ENCODE measurements at regions not wholly inside any gene's neighbourhood (a gene's known extent, or its start where the extent isn't known, plus 50 kb on each side); places are given as distances from the start of the nearest gene placed in this dataset.
A peak's percentile ranks its signal among the peaks of the same experiment; 100 is the strongest.

DNA sequence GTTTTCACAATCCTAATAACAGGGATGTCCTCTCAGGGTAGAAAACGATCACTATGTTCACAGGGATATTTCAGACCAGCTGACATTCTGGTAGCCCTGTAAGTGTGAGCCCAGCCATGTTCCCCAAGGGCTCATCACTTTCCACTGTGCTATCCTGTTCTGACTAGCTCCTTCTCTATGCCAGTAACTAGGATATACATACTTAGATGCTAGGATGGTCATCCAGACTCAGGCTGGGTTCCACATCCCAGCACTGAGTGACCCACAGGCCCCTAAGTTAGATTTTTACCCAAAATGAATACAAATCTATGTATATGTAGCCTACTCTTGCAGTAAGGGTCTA lies 83.0 kb downstream of the CD164 start:
- Mint-ChIP-seq H3K9me3 (no peaks in the 10 kb centered on the region), H3K36me3 (no peaks in the 10 kb centered on the region), H3K27ac (no peak overlapping the region), H3K4me3 (no peak overlapping the region), H3K27me3 (no peaks in the 10 kb centered on the region), H3K4me1 (peaks cover 22% of the 10 kb centered on the region)
- ATAC-seq = no peak

DNA sequence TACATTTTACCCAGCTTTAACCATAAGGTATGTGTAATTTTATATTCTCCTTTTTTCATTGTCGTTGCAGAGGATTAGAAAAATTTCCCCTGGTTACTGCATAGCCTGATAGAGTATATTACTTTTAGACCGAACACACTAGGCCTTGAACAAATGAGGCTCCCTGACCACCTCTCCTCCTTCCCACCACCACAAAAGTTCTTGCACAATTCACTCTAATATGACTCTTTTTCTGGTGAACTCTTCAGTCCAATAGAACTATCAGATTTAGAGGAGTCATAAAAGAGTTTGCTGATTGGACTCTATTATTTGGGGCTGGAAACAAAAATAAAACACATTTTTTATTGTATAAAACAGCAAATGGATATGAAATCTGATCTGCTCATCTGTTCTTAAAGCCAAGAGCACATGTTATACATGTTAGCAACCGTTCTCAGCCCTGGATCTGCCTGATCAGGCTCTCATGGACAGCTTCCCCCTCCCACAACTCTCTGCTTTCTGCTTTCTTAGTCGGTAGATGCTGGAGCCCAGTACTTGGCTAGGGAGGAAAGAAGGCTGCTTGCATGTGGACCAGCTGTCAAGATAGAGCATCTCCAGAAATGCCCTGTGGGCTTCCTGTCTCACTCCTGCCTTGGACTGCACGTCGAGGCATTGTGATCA lies 83.5 kb downstream of the CD164 start:
- H3K36me3 Mint-ChIP-seq = no peaks in the 10 kb centered on the region
- no peaks in the 10 kb centered on the region for H3K9me3 Mint-ChIP-seq
- peaks cover 16% of the 10 kb centered on the region for H3K4me1 Mint-ChIP-seq
- H3K27ac Mint-ChIP-seq = no peak overlapping the region
- no peak overlapping the region for H3K4me3 Mint-ChIP-seq
- ATAC-seq = no peak
- H3K27me3 Mint-ChIP-seq = no peaks in the 10 kb centered on the region

DNA sequence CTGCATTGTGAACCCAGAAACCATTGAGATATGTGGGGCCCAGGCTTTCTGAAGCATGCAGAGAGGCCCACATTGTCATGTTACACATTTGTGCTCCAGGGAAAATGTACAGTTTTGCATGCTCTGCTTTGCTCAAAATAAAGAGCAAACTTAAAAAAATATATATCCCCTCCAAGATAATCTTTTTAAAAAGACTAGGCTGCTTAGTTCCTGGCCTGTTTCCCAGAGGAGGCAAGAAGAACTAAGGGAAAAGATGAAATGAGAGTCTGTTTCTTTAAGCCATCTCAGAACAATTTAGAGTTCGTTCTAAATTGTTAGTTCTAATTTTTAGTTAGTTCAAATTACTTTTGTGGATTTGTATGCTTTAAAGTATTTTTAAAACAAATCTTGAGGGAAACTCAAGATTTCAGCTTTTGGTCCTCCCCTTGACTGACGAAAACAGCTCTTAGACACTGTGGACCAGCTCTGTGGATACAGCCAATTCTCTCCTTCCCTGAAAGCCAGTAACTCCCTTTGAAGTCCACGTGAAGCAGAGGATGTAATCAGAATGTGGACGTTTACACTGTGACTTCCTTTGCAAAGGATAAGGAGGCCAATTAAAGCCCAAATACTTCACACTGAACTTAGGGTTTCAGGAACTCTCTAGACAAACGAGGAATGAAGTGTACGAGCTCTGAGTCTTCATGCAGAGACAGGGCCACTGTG lies 84.7 kb downstream of the CD164 start:
- H3K27ac Mint-ChIP-seq = no peak overlapping the region
- H3K36me3 Mint-ChIP-seq = no peaks in the 10 kb centered on the region
- no peak for ATAC-seq
- H3K9me3 Mint-ChIP-seq = no peaks in the 10 kb centered on the region
- H3K4me3 Mint-ChIP-seq = no peak overlapping the region
- peaks cover 10% of the 10 kb centered on the region for H3K4me1 Mint-ChIP-seq
- H3K27me3 Mint-ChIP-seq = no peaks in the 10 kb centered on the region

DNA sequence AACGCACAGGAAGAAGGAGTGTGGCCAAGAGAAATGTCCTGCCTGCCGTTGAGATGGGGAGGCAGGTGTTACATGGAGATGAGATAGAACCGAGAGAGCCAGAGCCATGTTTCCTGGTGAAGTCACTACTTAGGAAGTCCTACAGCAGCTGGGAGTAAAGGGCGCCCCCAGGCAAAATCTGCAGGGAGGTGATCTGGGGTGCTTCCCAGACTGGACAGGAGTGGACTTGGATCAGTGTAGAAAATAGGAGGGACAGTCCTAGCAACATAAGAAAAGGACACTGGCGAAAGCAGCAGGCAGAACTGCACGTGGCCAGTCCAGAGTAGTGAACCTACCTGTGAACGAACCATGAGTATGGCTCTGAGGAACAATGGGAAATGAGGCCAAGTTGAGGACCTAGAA lies 85.3 kb downstream of the CD164 start:
- H3K4me1 Mint-ChIP-seq = peaks cover 10% of the 10 kb centered on the region
- ATAC-seq = no peak
- H3K27me3 Mint-ChIP-seq = no peaks in the 10 kb centered on the region
- no peak overlapping the region for H3K4me3 Mint-ChIP-seq
- no peaks in the 10 kb centered on the region for H3K36me3 Mint-ChIP-seq
- H3K9me3 Mint-ChIP-seq = no peaks in the 10 kb centered on the region
- H3K27ac Mint-ChIP-seq = no peak overlapping the region

DNA sequence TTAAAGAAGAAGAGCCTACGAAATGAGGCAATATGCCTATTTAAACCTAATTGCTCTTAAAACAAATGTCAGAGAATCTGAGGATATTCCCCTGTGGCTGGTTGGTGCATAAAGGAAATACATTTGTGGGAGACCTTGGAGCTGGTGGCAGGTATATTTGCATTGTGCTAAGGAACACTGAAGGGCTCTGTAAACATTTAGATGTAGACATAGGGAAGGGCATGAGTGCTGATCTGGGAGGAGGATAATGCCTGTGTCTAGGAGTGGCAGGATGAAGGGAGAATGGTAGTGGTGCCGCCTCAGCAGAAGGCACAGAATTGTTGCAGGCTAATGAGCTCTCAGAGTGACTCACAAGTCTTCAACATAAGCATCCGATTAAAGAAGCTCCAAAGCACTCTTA lies 85.8 kb downstream of the CD164 start:
- Mint-ChIP-seq H3K36me3 (no peaks in the 10 kb centered on the region), H3K27me3 (no peaks in the 10 kb centered on the region), H3K4me1 (peaks cover 10% of the 10 kb centered on the region), H3K27ac (no peak overlapping the region), H3K9me3 (no peaks in the 10 kb centered on the region), H3K4me3 (no peak overlapping the region)
- ATAC-seq = no peak

DNA sequence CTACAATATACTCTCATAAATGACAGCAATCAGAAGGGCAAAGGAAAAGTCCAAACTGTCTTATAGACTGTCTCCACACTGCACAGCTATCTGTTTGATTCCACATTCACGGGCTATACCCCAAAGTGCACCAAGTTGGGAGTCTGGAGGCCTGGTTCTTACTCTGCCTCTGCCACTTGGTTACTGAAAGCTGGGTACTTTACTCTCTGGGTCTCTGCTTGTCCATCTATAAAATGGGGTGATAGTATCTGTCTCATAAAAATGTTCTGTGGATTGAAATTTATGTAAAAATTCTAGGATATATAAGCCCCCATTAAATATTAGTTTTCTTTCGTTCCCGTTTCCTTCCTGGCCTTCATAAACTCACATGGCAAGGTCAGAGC lies 86.5 kb downstream of the CD164 start:
- Mint-ChIP-seq H3K27ac (no peak overlapping the region), H3K36me3 (no peaks in the 10 kb centered on the region), H3K4me3 (no peak overlapping the region), H3K4me1 (peaks cover 10% of the 10 kb centered on the region), H3K9me3 (no peaks in the 10 kb centered on the region), H3K27me3 (no peaks in the 10 kb centered on the region)
- ATAC-seq = no peak

DNA sequence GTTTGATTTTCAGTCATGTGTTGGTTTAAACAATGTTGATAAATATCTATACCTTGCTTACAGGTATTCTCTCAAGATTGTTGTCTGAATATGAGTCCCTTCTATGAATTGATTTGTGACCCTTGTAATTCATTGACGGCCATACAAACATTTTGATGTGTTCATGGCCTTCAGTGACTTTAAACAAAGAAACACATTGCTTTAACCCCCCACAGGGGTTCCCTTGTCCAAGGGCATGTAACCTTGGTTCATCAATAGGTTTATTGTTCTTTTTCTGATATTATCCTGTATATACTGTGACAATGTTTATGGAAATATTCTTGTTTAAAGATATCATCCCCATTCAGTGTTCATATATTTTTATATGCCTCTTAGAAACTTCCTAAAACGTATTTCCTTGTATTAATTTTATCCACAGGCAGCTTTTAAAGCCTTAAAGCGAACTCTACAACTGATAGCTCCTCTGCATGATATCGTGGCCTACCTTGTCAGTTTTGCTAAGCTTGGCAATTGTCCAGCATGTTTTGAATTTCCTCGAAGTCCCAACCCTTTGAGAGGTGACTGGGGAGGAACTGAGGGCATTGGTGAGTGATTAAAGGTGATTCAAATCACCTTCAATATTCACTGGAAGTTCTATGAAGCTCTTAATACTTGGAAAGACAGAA lies 87.0 kb downstream of the CD164 start:
- H3K27me3 Mint-ChIP-seq = no peaks in the 10 kb centered on the region
- peaks cover 9% of the 10 kb centered on the region for H3K4me1 Mint-ChIP-seq
- no peak for ATAC-seq
- no peak overlapping the region for H3K27ac Mint-ChIP-seq
- H3K36me3 Mint-ChIP-seq = no peaks in the 10 kb centered on the region
- H3K4me3 Mint-ChIP-seq = no peak overlapping the region
- no peaks in the 10 kb centered on the region for H3K9me3 Mint-ChIP-seq

DNA sequence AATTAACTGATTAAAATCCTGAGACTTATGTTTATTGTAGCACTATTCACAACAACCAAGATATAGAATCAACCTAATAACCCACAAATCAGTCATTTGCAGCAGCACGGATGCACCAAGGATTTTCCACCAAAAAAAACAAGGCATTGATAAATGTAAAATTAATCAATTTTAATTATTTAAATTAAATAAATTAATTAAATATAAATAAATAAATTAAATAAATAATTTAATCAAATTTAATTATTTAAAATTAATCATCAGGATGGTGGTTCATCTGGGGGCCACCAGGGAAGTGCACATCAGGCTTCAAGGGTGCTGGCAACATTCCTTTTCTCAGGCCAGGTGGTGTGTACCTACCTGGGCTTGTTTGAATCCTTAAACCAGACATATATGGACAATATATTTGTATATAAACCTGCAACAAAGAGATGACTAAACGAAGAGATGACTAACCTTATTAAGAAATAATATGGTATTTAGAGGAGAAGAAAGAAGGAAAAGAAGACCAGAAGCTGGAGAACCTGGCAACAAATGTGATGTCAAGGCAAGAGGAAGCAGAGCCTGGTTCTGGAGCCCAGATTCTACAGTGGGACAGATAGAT lies 89.2 kb downstream of the CD164 start:
- H3K9me3 Mint-ChIP-seq = no peaks in the 10 kb centered on the region
- no peaks in the 10 kb centered on the region for H3K4me1 Mint-ChIP-seq
- no peak overlapping the region for H3K4me3 Mint-ChIP-seq
- no peak overlapping the region for H3K27ac Mint-ChIP-seq
- no peaks in the 10 kb centered on the region for H3K36me3 Mint-ChIP-seq
- no peak for ATAC-seq
- no peaks in the 10 kb centered on the region for H3K27me3 Mint-ChIP-seq

DNA sequence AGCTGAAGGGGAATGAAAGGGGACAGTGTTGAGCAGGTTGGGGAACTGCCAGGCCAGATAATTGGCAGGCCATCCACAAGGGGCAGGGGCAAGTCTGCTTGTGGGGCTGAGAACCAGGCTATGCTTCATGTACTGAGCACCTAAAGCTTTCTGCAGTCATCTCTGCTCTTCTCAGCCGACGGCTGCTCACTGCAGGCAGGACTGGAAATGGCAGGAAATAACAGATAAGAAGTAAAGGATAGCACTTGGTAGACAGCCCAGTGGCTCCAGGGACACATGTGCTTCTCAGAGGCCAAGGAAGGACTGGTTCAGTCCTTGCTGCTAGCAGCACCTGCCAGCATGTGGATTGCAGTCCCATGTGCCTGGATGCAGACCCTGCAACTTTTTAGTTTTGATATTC lies 89.8 kb downstream of the CD164 start:
- no peak overlapping the region for H3K4me3 Mint-ChIP-seq
- H3K36me3 Mint-ChIP-seq = no peaks in the 10 kb centered on the region
- no peaks in the 10 kb centered on the region for H3K27me3 Mint-ChIP-seq
- H3K9me3 Mint-ChIP-seq = no peaks in the 10 kb centered on the region
- H3K27ac Mint-ChIP-seq = no peak overlapping the region
- ATAC-seq = no peak
- H3K4me1 Mint-ChIP-seq = no peaks in the 10 kb centered on the region

DNA sequence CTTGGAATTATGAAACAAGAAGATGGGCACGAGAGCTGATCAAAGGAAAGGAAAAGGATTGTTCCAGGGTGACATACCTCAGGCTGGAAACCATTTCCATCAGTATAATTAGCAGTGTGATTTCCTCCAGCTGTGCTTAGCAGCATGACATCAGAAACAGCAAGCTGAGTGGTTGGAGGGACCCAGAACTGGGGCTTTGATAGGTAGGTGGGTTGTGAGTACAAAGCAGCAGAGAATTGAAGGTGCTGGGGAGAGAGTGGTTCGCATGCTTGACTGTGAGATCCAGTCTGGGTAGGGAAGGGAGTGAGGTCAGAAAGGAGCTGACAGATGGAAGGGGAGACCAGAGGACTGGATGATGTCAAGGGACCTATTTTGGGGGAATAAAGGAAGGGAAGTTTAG lies 90.4 kb downstream of the CD164 start:
- Mint-ChIP-seq H3K4me1 (no peaks in the 10 kb centered on the region), H3K36me3 (no peaks in the 10 kb centered on the region), H3K27ac (no peak overlapping the region), H3K27me3 (no peaks in the 10 kb centered on the region), H3K4me3 (no peak overlapping the region), H3K9me3 (no peaks in the 10 kb centered on the region)
- no peak for ATAC-seq

DNA sequence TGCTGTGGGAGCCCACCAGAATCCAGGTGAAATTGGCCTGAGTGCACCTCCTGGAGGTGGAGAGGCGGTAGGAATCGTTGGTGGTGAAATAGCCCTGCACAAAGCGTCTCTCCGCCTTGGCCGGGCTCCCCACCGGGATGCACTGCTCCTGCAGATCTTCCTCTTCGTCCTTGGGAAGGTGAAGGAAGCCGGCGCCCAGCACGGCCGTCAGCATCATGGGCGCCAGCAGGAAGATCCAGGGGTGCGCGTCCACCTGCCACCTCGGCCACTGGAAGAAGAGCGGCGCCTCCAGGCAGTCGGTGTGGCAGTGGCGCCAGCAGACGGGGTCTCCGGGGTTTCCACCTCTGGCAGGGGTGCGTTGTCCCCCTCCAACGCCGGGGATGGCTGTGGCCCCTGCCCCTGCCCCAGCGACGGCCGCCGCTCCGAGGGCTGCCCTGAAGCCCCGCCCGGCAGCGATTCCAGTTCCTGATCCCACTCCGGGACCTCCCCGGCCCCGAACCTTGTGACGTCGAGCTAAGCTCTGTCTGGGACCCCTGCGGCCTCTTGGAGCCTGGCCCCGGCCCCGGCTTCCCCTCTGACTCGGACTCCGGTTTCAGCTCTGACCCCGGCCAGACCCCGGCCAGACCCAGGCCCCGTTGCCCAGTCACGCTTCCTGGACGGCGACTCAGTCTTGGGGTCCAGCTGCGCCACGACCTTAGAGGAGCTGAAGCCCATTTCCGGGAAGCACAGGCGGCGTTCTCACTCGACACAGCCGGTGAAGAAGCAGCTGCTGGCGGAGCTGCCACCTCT lies 91.9 kb downstream of the CD164 start:
- Mint-ChIP-seq H3K27me3 (no peaks in the 10 kb centered on the region), H3K36me3 (no peaks in the 10 kb centered on the region), H3K4me1 (no peaks in the 10 kb centered on the region), H3K4me3 (no peak overlapping the region), H3K9me3 (no peaks in the 10 kb centered on the region), H3K27ac (no peak overlapping the region)
- peak; percentile 27 for ATAC-seq

DNA sequence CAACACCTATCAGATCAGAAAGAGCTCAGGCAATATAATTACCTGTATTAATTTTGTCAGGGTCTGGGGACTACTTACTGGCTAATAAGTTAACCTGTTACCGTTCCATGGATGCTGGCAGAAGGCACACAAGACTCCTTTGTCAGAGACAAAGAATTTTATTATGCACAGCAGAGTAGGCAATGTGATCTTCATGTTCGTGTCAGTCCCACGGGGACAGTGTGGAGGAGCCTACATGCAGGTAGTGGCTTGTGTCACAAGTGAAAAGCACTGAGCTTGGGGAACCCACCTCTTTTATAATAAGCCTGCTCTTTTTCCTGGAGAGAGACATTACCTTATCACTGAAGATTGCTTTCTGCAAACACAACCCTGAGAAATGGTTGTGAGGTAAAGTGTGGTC lies 96.9 kb downstream of the CD164 start:
- H3K4me1 Mint-ChIP-seq = no peaks in the 10 kb centered on the region
- ATAC-seq = no peak
- no peaks in the 10 kb centered on the region for H3K27me3 Mint-ChIP-seq
- no peaks in the 10 kb centered on the region for H3K36me3 Mint-ChIP-seq
- H3K27ac Mint-ChIP-seq = no peak overlapping the region
- H3K9me3 Mint-ChIP-seq = no peaks in the 10 kb centered on the region
- no peak overlapping the region for H3K4me3 Mint-ChIP-seq

DNA sequence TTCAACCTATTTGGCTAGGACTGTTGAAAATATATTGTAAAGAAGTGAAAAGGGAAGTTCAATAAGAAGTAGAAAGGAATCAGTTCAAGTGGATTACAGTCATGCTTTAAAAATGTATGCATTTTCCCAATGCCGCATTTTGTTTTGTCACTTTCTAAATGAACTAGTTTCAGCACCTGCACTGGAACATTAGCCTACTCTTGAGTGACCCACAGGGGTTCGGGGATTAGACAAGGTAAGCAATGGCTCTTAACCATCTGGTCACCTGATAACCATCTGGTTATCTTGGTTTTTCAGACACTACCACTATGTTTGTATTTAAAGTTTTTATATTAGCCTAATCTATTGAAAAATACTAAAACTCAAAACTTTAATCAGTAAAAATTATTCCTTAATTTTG lies 97.6 kb downstream of the CD164 start:
- Mint-ChIP-seq H3K27ac (no peak overlapping the region), H3K9me3 (no peaks in the 10 kb centered on the region), H3K36me3 (no peaks in the 10 kb centered on the region), H3K4me1 (no peaks in the 10 kb centered on the region), H3K27me3 (no peaks in the 10 kb centered on the region), H3K4me3 (no peak overlapping the region)
- no peak for ATAC-seq

DNA sequence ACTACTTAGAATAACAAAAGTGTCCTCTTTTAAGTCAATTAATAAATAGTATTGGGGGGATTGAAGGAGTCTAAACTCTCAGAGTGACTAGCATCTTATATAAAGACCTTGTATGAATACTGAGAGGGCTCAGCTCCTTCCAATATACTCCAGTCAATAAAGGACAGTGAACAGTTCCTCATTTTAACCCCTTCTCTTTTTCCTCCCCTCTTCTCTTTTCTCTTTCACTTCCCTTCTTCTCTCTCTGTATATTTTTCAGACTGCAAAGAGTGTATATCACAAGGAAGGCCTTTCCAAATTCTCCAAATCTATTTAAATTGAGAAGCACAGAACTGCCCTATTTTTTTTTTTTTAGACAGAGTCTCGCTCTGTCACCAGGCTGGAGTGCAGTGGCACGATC lies 99.5 kb downstream of the CD164 start:
- no peaks in the 10 kb centered on the region for H3K4me1 Mint-ChIP-seq
- no peaks in the 10 kb centered on the region for H3K36me3 Mint-ChIP-seq
- H3K9me3 Mint-ChIP-seq = no peaks in the 10 kb centered on the region
- H3K4me3 Mint-ChIP-seq = no peak overlapping the region
- H3K27ac Mint-ChIP-seq = no peak overlapping the region
- peak; percentile 53 for ATAC-seq
- no peaks in the 10 kb centered on the region for H3K27me3 Mint-ChIP-seq

DNA sequence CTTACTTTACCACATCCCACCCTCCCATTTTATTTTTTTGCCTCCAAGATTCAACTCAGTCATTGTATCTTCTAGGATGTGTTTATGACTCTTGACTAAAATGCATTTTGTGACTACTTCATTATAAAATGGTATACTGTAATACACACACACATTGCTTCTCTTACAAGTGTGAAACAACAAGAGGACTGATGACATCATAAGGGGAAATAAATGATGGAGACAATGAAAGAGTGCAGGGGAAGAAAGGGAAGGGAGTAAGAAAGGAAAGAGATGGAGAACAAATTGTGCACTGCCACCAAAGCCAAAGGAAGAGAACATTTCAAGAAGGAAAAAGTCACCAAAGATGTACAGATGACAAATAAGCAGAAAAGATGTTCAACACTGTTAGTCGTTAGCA lies 102.6 kb downstream of the CD164 start:
- Mint-ChIP-seq H3K27me3 (no peaks in the 10 kb centered on the region), H3K36me3 (no peaks in the 10 kb centered on the region), H3K9me3 (no peaks in the 10 kb centered on the region), H3K4me3 (no peak overlapping the region), H3K4me1 (no peaks in the 10 kb centered on the region), H3K27ac (no peak overlapping the region)
- ATAC-seq = no peak

All from stimulated activated memory B cell treated with anti-CD40 and anti-IgM and Interleukin-4, amounts not matched to agents 10 μg/mL and 1 μg/mL and 100 μg/mL, for 72 hours (primary cell).